ENCODE measurements at regions not wholly inside any gene's neighbourhood (a gene's known extent, or its start where the extent isn't known, plus 50 kb on each side); places are given as distances from the start of the nearest gene placed in this dataset.

DNA sequence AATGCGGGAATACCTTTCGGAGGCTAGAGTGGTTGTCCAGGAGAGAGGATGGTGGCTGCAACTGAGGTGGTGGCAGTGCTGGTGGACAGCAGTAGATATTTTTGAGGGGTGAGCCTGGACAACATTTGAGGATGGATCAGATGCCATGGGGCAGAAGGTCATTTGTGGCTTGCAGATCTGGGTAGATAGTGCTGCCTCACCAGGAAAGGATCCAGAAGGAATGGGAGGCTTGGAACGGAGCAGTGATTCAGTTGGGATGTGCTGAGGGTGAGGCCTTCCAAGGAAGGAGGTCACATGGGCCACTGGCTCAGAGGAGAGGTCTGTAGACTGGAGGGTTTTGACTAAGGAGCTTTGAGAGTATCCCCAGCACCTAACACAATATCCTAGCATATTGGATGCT lies 110.8 kb upstream of the KAZN start:
- Histone ChIP-seq H3K27ac (no peak overlapping the region), H3K4me3 (no peak overlapping the region)

DNA sequence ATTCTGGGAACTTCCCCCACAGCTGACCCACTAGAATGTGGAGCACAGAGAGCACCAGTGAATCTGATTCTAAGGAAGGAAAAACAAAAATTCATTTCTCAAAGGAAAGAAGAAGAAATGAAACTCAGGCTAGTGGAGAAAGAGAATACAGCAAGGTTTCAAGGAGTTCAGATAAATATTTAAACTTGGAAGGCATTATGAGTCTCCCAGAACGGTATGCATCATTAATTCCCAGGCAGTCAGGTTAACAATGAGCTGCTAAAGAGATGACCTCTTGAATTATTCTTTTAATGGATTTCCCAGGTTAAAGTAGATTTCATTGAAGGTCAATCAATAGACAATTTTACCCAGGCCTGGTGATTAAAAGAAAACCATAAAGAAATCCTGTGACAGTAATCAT lies 103.6 kb upstream of the KAZN start:
- Histone ChIP-seq H3K27ac (no peak overlapping the region), H3K4me3 (no peak overlapping the region)

DNA sequence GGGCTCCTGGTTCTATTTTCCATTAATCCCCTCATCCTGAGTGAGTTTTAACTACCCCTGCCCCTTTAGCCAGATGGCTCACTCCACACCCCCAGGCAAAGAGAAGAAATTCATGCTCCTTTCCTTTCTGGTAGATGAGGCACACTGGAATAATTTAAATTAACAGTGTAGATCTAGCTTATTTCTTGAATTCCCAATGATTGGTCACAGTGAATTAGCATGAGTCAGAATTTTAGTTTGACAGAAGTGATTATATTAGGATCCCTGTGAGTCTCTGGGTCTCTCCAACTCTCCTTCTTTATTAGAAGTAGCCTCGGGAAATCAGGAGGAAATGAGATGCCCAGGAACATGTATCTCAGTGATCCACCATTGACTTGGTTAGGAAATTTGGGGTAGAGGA lies 103.1 kb upstream of the KAZN start:
- no peak overlapping the region for H3K27ac ChIP-seq

DNA sequence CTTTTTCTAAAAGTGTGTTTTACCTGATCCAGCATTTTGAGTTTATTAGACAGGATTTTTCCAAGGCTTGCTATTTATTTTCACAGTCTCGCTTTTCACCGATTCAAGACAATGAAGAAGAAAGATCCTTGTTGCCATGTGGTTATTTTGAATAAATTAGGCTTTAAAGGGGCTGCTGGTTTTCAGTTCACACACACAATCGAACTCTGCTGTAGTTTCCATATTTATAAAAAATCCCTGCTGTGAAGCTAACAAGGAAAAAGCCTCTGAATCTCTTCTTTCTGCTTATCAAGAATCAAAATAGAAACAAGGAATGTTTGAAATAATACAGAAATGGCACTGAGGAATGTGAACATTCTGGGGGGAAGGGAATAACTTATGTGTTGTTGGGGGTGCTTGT lies 102.5 kb upstream of the KAZN start:
- Histone ChIP-seq H3K4me3 (no peak overlapping the region), H3K27ac (no peak overlapping the region)

More for the DNA sequence above, 103.1 kb upstream of the KAZN start:
- no peak overlapping the region for H3K4me3 ChIP-seq

DNA sequence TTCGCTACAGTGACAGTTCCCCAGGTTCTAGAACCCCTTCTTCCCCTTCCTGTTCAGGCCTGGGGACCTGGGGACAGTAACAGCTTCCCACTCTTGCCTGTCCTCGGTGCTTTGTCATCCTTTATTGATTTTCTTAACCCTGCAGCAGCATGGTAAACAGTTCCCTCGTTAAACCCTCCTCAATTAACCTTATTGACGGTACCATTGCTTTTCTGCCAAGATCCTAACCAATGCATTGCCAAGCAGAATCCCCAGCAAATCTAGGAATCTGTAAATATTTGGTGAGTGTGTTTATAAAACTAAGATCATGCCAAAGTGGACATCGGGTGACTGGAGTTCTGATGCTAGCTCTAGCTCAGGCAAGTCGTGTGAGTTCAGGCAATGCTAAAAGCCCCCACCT lies 99.6 kb upstream of the KAZN start:
- no peak overlapping the region for H3K4me3 ChIP-seq
- H3K27ac ChIP-seq, result peak overlapping the region in 1 of 21 experiments; percentile 26

DNA sequence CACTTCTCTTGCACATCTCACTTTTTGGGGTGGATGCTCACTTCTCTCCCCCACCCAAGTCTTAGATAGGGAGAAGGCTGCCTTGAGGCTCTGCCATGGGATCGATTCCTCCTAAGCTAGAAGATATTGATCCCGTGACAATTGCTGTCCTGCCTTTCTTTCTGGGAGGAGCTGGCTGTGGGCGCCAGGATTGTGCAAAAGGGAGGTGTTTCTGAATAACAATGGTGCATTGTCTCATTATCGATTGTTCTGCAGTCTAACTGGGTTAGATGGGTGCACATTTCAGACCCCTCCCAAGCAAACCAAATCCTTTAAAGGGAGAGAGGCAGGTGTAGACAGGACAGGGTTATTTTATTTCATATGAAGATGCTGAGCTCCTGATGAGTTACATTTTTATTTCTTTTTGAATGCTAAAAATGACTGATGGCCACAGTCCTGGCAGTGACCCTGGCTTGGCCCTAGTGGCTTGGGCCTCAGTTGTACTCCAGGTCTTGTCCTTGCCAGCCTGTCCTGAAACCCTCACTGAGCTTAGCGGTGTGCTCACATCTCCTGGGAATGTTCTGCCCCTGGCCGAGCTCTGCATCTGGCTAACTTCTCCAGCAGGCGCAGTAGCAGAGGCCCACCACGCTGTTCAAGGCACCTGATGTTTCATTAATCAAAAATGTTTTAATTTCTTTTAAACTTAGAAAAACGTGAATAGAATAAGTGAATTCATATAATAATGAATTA lies 99.0 kb upstream of the KAZN start:
- Histone ChIP-seq H3K4me3 (no peak overlapping the region), H3K27ac (no peak overlapping the region)

DNA sequence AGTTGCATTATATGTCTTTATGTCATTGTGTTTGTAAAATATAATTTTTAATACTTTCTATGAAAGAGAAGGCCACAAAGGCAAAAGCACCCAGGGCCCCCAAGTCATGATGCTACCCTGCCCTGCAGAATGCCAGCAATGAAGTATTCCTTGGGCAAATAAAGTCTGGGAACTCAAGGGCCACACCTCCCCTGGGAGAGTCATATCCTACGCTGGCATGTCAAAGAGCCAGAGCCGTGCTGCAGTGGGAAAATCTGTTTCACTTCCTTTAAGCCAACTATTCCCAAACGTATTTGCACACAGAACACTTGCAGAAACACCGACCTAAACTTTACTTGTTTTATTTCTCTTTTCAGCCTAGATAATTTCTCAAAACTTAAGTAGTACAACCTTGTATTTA lies 98.4 kb upstream of the KAZN start:
- no peak overlapping the region for H3K27ac ChIP-seq
- H3K4me3 ChIP-seq, result no peak overlapping the region

DNA sequence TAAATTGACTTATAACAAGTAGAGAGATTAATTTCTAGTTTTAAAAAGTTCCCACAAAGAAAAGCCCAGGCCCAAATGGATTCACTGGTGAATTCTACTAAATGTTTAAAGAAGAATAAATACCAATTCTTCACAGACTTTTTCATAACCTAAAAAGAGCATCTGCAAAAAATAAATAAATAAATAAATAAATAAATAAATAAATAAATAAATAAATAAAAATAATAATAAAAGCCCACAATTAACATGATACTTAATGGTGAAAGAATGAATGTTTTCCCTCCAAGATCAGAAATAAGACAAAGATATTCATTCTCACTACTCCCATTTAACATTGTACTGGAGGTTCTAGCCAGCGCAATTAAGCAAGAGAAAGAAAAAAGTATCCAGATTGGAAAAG lies 97.6 kb upstream of the KAZN start:
- Histone ChIP-seq H3K4me3 (no peak overlapping the region), H3K27ac (no peak overlapping the region)

DNA sequence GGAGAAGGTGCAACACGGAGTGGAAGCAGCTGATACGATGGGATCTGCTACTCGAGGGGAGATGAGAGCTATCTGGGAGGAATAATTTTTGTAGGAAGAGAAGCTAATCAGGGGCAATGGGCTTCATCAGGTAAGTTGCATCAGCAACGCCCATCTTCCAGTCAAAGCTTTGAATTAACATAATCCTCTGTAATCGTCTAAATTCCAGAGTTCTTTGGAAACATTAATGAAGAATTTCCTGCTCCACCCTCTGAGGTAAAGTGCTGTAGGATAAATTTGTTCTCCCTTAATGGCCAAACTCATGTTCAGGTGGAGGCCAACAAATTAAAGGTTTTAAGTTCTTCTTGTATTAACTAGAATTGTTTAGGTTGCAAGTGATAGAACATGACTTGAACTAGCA lies 94.0 kb upstream of the KAZN start:
- Histone ChIP-seq H3K4me3 (no peak overlapping the region), H3K27ac (no peak overlapping the region)

DNA sequence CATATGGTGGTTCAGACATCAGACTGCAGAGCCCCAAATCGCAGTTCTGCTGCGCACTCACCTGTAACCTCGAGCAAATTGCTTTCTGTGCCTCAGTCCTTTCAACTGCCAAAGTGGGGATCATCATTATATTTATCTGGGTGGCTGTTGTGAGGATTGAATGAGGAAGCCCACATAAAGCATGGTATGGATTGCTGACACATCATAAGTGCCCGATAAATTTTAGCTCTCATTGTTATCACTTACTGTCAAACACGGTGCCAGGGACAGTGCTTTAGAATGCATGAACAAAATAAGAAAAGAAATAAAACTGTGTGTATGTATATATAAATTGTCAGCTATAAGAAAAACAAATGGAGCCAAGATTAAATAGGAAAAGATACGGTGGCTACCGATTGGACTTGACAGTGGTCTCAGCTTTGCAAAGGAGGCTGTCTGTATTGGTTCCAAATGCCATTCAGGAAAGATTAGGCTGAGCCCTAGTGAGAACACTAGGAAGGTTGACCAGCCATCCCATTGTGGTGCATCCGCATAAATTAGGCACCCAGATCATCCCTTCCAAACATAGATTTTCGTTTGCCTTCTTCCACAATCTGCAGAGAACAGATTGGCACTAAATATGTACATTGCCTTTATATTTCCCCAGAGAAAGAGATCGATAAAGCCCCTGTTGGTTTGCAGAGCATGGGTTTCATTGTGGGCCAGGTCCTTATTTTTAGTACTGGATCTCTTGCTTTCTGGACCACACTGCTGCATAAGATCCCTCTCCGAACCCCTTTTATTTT lies 91.8 kb upstream of the KAZN start:
- H3K27ac ChIP-seq, result no peak overlapping the region
- H3K4me3 ChIP-seq, result no peak overlapping the region

DNA sequence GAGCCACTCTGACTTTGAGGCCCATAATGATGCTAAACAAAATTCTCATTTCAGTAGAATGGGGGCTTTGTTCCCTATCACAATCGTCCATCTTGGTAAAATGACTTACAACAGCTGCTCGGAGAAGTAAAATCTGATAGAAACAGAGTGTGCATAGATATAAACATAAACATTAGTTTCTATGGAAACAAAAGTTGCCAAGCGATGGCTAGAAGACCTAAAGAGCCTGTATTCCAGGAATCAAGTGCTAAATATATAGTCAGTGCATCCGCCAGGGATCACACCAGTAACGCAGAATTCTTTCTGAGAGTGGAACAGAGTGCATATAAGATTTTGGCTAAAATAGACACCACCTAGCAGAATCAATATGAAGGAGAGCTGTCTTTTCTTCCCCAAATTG lies 91.2 kb upstream of the KAZN start:
- H3K27ac ChIP-seq, result no peak overlapping the region
- no peak overlapping the region for H3K4me3 ChIP-seq

DNA sequence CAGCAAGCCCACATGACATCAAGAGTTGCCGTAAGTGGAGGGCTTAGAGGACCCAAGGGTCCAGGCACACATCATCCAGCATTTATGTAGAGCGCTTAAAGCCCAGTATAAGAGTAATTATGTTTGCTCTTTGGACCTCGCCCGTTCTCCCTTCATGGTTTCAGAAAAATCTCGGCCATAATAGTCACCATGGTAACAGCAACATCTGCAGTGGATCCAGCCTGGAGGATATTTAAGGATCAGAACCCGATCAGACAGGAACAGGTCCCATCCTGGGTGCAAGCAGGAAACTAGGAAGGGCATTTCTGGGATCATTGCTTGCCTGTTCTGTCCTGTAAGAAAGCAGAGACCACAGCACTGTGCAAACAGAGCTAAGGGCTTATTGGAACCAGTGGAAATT lies 89.9 kb upstream of the KAZN start:
- Histone ChIP-seq H3K27ac (no peak overlapping the region), H3K4me3 (no peak overlapping the region)

DNA sequence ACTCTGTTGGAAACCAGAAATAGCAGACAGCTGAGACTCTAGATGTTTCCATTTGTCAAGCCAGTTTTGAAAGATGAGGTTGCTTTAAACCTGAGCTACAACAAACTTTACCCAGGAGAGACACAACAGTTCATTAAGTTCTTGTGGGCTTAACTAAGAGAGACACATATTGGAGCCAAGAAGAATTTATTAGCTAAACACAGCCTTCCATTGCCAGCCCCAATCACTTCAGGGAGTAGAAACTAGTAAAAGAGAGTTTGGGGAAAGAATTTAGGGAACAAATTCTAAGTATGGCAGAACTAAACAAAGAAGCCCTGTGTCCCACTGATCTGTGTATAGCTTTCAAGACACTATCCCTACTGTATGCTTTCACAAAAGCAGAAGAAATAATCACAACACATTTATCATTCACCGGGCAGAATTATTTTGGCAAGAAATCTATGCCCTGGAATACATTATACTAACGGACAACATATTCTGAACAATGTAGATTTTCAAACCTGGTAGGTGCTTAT lies 87.3 kb upstream of the KAZN start:
- Histone ChIP-seq H3K27ac (no peak overlapping the region), H3K4me3 (no peak overlapping the region)

DNA sequence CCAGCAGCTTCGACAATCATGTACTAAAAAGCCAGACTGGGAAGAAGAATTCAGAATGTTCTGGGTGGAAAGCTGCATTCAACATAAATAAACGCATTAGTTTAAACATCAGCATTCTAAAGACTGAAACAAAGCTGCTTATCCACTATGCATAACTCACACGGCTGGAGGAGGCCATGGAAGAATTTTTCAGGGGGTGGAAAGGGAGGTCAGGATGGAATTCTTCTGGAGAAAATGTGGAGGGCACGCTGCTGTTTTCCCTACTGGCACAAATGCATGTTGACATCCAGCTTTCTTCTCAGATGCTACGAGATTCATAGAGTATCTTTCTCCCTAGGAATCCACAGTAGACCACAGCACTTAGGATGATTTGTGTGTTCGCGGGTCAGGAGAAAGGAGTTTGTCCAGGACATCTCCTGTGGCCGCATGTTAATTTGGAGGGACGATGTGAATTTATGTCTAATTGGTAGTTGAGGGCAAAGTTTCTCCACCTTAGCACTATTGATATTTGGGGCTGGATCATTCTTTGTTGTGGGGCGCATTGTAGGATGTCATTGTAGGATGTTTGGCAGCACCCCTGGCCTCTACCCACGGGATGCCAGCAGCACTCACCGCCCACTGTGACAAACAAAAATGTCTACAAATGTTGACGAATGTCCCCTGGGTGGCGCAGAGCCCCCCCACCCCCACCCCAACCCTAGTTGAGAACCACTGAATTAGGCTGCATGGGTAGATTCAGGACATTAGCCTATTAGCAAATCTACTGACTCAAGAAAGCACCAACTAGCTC lies 86.5 kb upstream of the KAZN start:
- H3K4me3 ChIP-seq, result no peak overlapping the region
- peak overlapping the region in 4 of 21 experiments; percentile 22 to 54 (median 42) for H3K27ac ChIP-seq

DNA sequence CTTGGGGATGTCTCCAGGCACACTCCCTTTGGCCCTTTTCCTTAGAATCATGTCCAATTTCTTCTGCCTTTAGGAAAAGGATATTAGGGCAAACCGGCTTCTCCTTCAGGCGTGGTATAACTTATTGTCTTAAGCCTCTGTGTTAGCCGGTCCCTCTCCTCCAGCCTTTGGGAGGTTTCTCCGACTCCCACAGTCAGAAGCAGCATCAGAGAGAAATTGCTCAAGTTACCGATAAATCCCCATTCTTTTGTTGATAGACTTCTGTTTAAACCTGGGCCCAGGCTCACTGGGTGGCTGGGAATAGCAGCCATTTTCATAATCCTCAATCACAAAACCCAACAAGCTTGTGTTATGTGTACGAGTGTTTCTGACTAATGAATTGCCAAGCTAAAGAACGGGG lies 85.4 kb upstream of the KAZN start:
- Histone ChIP-seq H3K27ac (peak overlapping the region in 4 of 21 experiments; percentile 22 to 54 (median 42)), H3K4me3 (no peak overlapping the region)

DNA sequence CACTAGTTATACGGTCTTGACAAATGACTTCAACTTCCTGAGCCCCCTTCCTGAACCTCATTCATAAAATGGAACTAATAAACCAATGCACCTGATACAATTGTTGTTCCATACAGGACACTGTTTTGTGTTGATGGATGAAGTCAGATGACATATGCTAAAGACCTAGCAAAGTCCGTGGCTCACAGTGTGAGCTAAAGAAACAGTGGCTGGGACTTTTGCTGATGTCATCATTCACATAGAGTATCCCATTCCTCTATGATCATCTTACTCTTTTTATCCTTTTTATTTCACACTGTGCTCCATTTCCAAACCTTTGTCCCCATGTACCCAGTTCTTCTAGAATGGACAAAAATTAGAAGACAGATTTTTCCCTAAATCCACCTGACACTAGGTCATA lies 83.7 kb upstream of the KAZN start:
- H3K27ac ChIP-seq, result no peak overlapping the region
- no peak overlapping the region for H3K4me3 ChIP-seq

DNA sequence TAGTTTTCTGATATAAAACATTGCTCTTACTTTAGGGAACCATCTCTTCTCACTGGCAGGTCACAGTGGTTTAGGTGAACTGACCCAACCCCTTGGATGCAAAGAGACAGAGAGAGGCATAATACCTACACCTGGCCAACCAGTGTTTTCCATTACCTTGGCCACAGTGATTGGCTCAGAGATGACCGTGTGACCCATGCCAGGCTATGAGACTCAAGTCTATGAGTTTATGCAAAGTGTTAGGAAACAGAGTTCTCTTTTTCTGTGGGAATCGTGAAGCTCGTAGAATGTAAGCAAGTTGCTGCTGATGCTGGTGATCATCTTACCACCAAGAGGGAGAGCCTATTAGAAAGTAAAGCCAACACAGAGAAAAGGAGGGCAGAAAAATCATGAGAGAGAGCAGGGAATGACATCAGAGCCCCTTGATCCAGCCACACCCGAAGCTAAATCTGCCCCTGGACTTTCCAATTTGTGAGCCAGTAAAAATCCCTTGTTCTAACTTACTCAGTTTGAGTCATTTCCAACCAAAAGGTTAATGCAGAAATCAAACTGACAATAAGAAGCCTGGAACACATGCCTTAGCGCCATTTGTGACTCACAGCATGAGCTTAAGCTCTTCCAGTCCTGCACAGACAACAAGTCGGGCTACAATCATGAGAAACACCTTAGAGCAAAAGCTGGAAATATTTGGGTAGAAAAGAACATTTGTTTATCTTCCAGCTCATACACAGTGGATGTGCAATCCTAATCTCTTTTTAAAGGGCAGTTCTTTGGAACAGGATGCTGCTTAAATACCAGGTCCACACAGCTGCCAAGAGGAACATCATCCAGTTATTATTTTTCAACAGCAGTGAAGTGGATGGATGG lies 81.3 kb upstream of the KAZN start:
- peak overlapping the region in 10 of 21 experiments; percentile 2 to 80 (median 38) for H3K27ac ChIP-seq
- H3K4me3 ChIP-seq, result no peak overlapping the region

DNA sequence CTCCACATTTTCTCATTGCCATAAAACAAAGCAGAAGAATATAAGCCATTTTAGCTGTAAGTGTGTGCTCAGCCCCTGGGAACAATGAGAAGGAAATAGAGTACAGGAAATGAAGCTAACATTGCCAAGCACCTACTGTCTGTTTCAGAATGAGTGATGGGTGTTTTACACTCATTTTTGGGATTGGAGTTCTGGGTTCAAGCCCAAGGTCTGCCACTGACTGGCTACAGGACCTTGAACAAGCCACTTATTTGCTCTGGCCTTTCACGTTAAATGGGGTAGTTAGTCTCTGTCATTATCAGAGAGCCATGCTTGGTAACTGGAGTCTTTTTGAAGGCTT lies 80.7 kb upstream of the KAZN start:
- H3K27ac ChIP-seq, result peak overlapping the region in 8 of 21 experiments; percentile 1 to 77 (median 36)

DNA sequence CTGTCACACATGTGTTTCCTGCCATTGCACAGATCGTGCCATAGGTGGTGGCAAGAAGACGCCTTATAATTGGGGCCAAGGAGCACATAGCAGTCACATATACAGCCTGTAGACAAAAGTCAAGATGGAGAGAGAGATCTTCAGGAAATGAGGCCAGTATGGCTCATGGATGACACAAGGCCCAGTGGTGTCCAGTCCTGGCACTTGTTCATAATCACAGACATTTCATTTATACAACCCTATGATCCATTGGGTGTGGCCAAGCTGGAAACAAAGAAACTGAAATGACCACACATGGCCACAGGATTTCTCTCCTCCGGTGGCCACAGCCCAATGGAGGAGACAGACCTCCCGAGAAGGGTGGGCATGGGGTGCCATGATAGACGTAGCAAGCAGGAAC lies 78.5 kb upstream of the KAZN start:
- Histone ChIP-seq H3K27ac (peak overlapping the region in 14 of 21 experiments; percentile 19 to 83 (median 66)), H3K4me3 (no peak overlapping the region)

More for the DNA sequence above, 80.7 kb upstream of the KAZN start:
- H3K4me3 ChIP-seq, result no peak overlapping the region

Measured in skin epidermis (tissue), 12 donors.